ENCODE measurements at regions not wholly inside any gene's neighbourhood (a gene's known extent, or its start where the extent isn't known, plus 50 kb on each side); places are given as distances from the start of the nearest gene placed in this dataset.

DNA sequence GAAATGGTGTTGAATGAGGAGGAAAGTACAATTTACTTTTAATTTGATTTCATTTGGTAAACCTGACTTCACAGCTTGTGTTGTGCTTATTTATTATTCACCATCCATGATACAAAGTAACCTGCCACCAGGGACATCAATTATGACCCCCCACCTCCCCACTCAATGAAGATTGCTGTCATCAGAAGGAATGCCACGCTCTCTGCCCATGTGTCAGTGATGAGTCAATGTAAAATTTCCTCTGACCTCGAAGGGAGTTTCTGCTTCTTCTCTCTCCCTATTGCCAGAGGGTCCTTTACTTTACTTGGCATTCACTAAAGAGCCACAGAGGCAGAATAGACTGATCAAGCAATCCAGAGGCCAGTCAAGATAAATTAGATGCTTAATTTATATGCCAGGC is 759.7 kb downstream of the CDH11 start:
- TF ChIP-seq TEAD4 (IDR thresholded peaks at IDR 0.05): no peak
- no peak for TF ChIP-seq CEBPB (IDR thresholded peaks at IDR 0.05)
- TF ChIP-seq YY1 (IDR thresholded peaks at IDR 0.05; ENCODE audit: low read depth): no peak
- no peak for TF ChIP-seq EGR1 (IDR thresholded peaks at IDR 0.05)
- TF ChIP-seq NFIC (IDR thresholded peaks at IDR 0.05): no peak
- TF ChIP-seq, protein P1, sequence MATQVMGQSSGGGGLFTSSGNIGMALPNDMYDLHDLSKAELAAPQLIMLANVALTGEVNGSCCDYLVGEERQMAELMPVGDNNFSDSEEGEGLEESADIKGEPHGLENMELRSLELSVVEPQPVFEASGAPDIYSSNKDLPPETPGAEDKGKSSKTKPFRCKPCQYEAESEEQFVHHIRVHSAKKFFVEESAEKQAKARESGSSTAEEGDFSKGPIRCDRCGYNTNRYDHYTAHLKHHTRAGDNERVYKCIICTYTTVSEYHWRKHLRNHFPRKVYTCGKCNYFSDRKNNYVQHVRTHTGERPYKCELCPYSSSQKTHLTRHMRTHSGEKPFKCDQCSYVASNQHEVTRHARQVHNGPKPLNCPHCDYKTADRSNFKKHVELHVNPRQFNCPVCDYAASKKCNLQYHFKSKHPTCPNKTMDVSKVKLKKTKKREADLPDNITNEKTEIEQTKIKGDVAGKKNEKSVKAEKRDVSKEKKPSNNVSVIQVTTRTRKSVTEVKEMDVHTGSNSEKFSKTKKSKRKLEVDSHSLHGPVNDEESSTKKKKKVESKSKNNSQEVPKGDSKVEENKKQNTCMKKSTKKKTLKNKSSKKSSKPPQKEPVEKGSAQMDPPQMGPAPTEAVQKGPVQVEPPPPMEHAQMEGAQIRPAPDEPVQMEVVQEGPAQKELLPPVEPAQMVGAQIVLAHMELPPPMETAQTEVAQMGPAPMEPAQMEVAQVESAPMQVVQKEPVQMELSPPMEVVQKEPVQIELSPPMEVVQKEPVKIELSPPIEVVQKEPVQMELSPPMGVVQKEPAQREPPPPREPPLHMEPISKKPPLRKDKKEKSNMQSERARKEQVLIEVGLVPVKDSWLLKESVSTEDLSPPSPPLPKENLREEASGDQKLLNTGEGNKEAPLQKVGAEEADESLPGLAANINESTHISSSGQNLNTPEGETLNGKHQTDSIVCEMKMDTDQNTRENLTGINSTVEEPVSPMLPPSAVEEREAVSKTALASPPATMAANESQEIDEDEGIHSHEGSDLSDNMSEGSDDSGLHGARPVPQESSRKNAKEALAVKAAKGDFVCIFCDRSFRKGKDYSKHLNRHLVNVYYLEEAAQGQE (IDR thresholded peaks at IDR 0.05; ENCODE audit: low read depth): no peak
- TF ChIP-seq CREB1 (IDR thresholded peaks at IDR 0.05; ENCODE audit: low read depth): no peak
- TF ChIP-seq EP300 (IDR thresholded peaks at IDR 0.05; ENCODE audit: borderline replicate concordance): no peak
- TF ChIP-seq, protein P2, sequence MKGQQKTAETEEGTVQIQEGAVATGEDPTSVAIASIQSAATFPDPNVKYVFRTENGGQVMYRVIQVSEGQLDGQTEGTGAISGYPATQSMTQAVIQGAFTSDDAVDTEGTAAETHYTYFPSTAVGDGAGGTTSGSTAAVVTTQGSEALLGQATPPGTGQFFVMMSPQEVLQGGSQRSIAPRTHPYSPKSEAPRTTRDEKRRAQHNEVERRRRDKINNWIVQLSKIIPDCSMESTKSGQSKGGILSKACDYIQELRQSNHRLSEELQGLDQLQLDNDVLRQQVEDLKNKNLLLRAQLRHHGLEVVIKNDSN (IDR thresholded peaks at IDR 0.05): no peak
- no peak for TF ChIP-seq FOXM1 (IDR thresholded peaks at IDR 0.05; ENCODE audit: borderline replicate concordance, low read depth)
- TF ChIP-seq, protein P3, sequence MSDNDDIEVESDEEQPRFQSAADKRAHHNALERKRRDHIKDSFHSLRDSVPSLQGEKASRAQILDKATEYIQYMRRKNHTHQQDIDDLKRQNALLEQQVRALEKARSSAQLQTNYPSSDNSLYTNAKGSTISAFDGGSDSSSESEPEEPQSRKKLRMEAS (IDR thresholded peaks at IDR 0.05): no peak
- no peak for TF ChIP-seq RAD21 (IDR thresholded peaks at IDR 0.05; ENCODE audit: low read depth)
- TF ChIP-seq TCF12 (IDR thresholded peaks at IDR 0.05; ENCODE audit: low read depth): no peak

DNA sequence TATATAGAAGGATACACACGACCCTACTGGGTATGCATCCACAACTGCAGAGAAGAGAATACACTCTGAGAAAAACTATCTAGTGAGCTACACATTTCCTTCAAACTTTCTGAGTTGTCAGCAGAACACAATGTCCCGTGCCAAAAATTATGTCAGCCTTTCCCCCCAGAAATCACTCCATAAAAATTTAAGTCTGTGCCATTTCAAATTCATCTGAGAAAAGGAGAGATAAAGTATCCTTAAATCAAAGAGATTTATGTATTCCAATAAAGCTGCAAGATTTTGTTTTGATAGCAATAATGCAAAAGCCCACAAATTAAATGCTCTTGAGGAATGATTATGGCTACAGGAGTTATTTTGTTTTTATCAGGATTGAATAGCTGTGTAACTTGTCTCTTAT is 760.1 kb downstream of the CDH11 start:
- TF ChIP-seq EGR1 (IDR thresholded peaks at IDR 0.05) (no peak), RAD21 (IDR thresholded peaks at IDR 0.05; ENCODE audit: low read depth) (no peak), CEBPB (IDR thresholded peaks at IDR 0.05) (no peak), TAF1 (IDR thresholded peaks at IDR 0.05; ENCODE audit: low read depth) (no peak), TEAD4 (IDR thresholded peaks at IDR 0.05) (no peak), NFIC (IDR thresholded peaks at IDR 0.05) (no peak), TCF12 (IDR thresholded peaks at IDR 0.05; ENCODE audit: low read depth) (no peak)
- TF ChIP-seq, protein P1 (IDR thresholded peaks at IDR 0.05; ENCODE audit: low read depth): no peak
- TF ChIP-seq, protein P2 (IDR thresholded peaks at IDR 0.05): no peak
- TF ChIP-seq, protein P3 (IDR thresholded peaks at IDR 0.05): no peak

DNA sequence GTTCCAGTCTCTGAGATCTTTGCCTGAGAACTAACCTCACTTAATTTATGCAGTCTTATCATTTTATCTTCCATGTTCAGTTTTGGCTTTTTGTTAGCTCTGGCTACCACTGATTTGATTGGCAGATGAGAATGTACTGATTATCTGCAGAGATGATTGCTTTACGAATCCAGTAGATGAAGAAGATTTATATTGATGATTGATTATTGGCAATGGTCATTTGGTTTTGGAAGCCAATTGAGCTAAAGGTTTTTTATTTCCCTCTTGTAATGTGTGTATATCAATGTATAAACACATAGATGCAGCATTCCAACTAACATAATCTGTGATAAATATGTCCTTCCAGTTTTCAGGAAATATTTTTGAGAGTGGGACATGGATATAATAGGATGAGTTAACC is 763.6 kb downstream of the CDH11 start:
- no peak for TF ChIP-seq RAD21 (IDR thresholded peaks at IDR 0.05; ENCODE audit: low read depth)
- TF ChIP-seq ZBTB7A (IDR thresholded peaks at IDR 0.05; ENCODE audit: low read depth): no peak
- TF ChIP-seq, protein P3 (IDR thresholded peaks at IDR 0.05): no peak
- TF ChIP-seq CEBPB (IDR thresholded peaks at IDR 0.05): no peak

DNA sequence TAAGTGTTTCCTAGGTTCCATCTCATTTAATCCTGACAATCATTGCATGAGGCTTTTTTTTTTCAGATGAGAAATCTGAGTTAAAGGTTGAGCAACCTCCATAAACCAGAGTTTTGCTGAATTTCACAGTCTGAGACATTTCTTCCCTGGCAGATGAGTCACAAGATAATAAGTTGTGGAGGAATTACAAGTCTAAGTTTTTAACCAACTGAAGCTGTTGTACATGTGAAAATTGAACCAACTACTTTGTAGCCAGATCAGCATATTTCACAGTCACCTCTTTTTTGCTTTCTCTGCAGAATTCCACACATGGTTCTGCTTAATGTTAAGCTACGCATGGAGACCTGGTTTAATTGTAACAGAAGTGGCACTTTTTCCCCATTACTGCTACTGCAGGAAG is 765.6 kb downstream of the CDH11 start:
- TF ChIP-seq, protein P2 (IDR thresholded peaks at IDR 0.05): no peak
- TF ChIP-seq YY1 (IDR thresholded peaks at IDR 0.05; ENCODE audit: low read depth): no peak
- TF ChIP-seq CREB1 (IDR thresholded peaks at IDR 0.05; ENCODE audit: low read depth): no peak
- no peak for TF ChIP-seq TAF1 (IDR thresholded peaks at IDR 0.05; ENCODE audit: low read depth)
- no peak for TF ChIP-seq EP300 (IDR thresholded peaks at IDR 0.05; ENCODE audit: borderline replicate concordance)
- TF ChIP-seq RAD21 (IDR thresholded peaks at IDR 0.05; ENCODE audit: low read depth): no peak
- no peak for TF ChIP-seq EGR1 (IDR thresholded peaks at IDR 0.05)
- no peak for TF ChIP-seq ZBTB7A (IDR thresholded peaks at IDR 0.05; ENCODE audit: low read depth)
- no peak for TF ChIP-seq TCF12 (IDR thresholded peaks at IDR 0.05; ENCODE audit: low read depth)
- TF ChIP-seq, protein P3 (IDR thresholded peaks at IDR 0.05): no peak
- TF ChIP-seq CEBPB (IDR thresholded peaks at IDR 0.05): no peak
- TF ChIP-seq FOXM1 (IDR thresholded peaks at IDR 0.05; ENCODE audit: borderline replicate concordance, low read depth): no peak
- TF ChIP-seq, protein P1 (IDR thresholded peaks at IDR 0.05; ENCODE audit: low read depth): no peak
- TF ChIP-seq TEAD4 (IDR thresholded peaks at IDR 0.05): no peak
- TF ChIP-seq NFIC (IDR thresholded peaks at IDR 0.05): no peak
